HEK293T (cell line): ENCODE measurements at regions not wholly inside any gene's neighbourhood (a gene's known extent, or its start where the extent isn't known, plus 50 kb on each side); places are given as distances from the start of the nearest gene placed in this dataset.

Source experiments
- FOXK2 ChIP-seq: fragments of 450-650 bp; IDR thresholded peaks from 2 replicates; pipeline ENCODE4 v1.6.1; 2016; ENCODE audit warnings: mild to moderate bottlenecking
- SP1 ChIP-seq: fragments of 450-650 bp; IDR thresholded peaks from 2 replicates; pipeline ENCODE4 v1.6.1; 2017
- ZNF384 ChIP-seq: fragments of 450-650 bp; IDR thresholded peaks from 2 replicates; pipeline ENCODE4 v1.6.1; 2016

- TF ChIP-seq FOXK2 (no peak), SP1 (no peak), ZNF384 (no peak)
Observed at GRCh38 chr5:60355181-60355580, 344.8 kb downstream of the DEPDC1B start.
